ENCODE measurements at regions not wholly inside any gene's neighbourhood (a gene's known extent, or its start where the extent isn't known, plus 50 kb on each side); places are given as distances from the start of the nearest gene placed in this dataset.

GRCh38 chr4:184273166-184274147 lies 55.8 kb upstream of the ENPP6 start:
- CTCF ChIA-PET, result interaction anchor here (1.8 kb wide), 1 partner anchor 9 kb away, joined by 13 read pairs; no protein-coding TSS in a partner anchor
- POLR2A ChIA-PET, result interaction anchor here (1.3 kb wide), 1 partner anchor 264 kb away, joined by 4 read pairs; no protein-coding TSS in a partner anchor
- ATAC-seq, result no peak
- FAIRE-seq, result no peak
- H3K4me2 ChIP-seq, result no peak overlapping the region
- H3K27ac ChIP-seq, result no peak overlapping the region
- no peaks in the 10 kb centered on the region; the same call in 2 of the 3 replicates for H3K4me1 ChIP-seq
- H3K4me3 ChIP-seq, result no peak overlapping the region
- TF ChIP-seq ELK1 (IDR thresholded peaks at IDR 0.05; ENCODE audit: low read depth, low read length) (no peak), CTCF (IDR thresholded peaks at IDR 0.05) (no peak), POLR2A (IDR thresholded peaks at IDR 0.05; ENCODE audit: low read length) (no peak), HOXB5 (CRISPR knock-in tag; IDR thresholded peaks at IDR 0.05) (no peak), ZNF302 (CRISPR knock-in tag; IDR thresholded peaks at IDR 0.05) (no peak), HOXA7 (CRISPR knock-in tag; IDR thresholded peaks at IDR 0.05) (no peak), RAD21 (conservative IDR thresholded peaks at IDR 0.05 in 1 of 2, IDR thresholded peaks at IDR 0.05 in 1 of 2) (no peak), HOXB13 (CRISPR knock-in tag; IDR thresholded peaks at IDR 0.05; ENCODE audit: low read depth) (no peak), MAX (IDR thresholded peaks at IDR 0.05) (no peak), KDM1A (IDR thresholded peaks at IDR 0.05; ENCODE audit: low read depth) (no peak), JUNB (IDR thresholded peaks at IDR 0.05) (no peak), E2F6 (IDR thresholded peaks at IDR 0.05; ENCODE audit: borderline replicate concordance, low read depth) (no peak), POLR2AphosphoS2 (conservative IDR thresholded peaks at IDR 0.05; ENCODE audit: low read length) (no peak)
- no peak for DNase-seq (ENCODE audit: low read depth in 1 of 2, low spot score in 1 of 2)
- 72% methylated on average over 11 of the region's 17 CpGs for WGBS (ENCODE audit: missing lambda C conversion rate)
- 0 out of 3 replicates have a peak, but pooled peaks cover 5% of the 10 kb centered on the region for H3K9me3 ChIP-seq

GRCh38 chr4:184270808-184271413 lies 53.2 kb upstream of the ENPP6 start:
- Histone ChIP-seq H3K4me2 (no peak overlapping the region), H3K4me1 (peaks cover 14% of the 10 kb centered on the region; the same call in 2 of the 3 replicates), H3K9me3 (no peaks in the 10 kb centered on the region), H3K27ac (no peak overlapping the region), H3K4me3 (no peak overlapping the region)
- no peak for TF ChIP-seq MYC (IDR thresholded peaks at IDR 0.05; ENCODE audit: borderline replicate concordance, low read length)
- no peak for TF ChIP-seq EHF (CRISPR knock-in tag; IDR thresholded peaks at IDR 0.05)
- no peak for TF ChIP-seq RNF2 (IDR thresholded peaks at IDR 0.05; ENCODE audit: borderline replicate concordance, low read depth)
- TF ChIP-seq HES2 (IDR thresholded peaks at IDR 0.05), result no peak
- TF ChIP-seq NPAS2 (CRISPR knock-in tag; IDR thresholded peaks at IDR 0.05; ENCODE audit: borderline replicate concordance), result no peak
- no peak for TF ChIP-seq JUN (IDR thresholded peaks at IDR 0.05)
- TF ChIP-seq NR3C1 (IDR thresholded peaks at IDR 0.05), result no peak
- no peak for TF ChIP-seq FOXS1 (CRISPR knock-in tag; IDR thresholded peaks at IDR 0.05)
- TF ChIP-seq MAZ (IDR thresholded peaks at IDR 0.05; ENCODE audit: borderline replicate concordance, low read depth, low read length), result no peak
- TF ChIP-seq FOSB (CRISPR knock-in tag; IDR thresholded peaks at IDR 0.05), result no peak
- ATAC-seq, result no peak
- WGBS (ENCODE audit: missing lambda C conversion rate), result 71% methylated on average over 5 of the region's 5 CpGs
- ChIA-PET POLR2A (no interaction called here), CTCF (interaction anchor here (1.4 to 1.7 kb wide), 2 partner anchors 9 to 266 kb away, joined by 3 to 4 read pairs; no protein-coding TSS in a partner anchor)
- no peak for DNase-seq (ENCODE audit: low read depth in 1 of 2, low spot score in 1 of 2)
- FAIRE-seq, result no peak

Data from A549 (cell line).